HG02938 (cell line): ENCODE measurements at regions not wholly inside any gene's neighbourhood (a gene's known extent, or its start where the extent isn't known, plus 50 kb on each side); places are given as distances from the start of the nearest gene placed in this dataset.
"Not testable (repeated sequence)": the region's sequence is repeated elsewhere in the genome, so short reads cannot be mapped to it uniquely, and the experiment has no call there.

Source experiments
- ATAC-seq: cut with Tn5 transposase; IDR thresholded peaks from one replicate; pipeline ENCODE4 v1.9.1; 2021; ENCODE audit warnings: mild to moderate bottlenecking, moderate library complexity; ENCODE audit not compliant: unreplicated experiment

DNA sequence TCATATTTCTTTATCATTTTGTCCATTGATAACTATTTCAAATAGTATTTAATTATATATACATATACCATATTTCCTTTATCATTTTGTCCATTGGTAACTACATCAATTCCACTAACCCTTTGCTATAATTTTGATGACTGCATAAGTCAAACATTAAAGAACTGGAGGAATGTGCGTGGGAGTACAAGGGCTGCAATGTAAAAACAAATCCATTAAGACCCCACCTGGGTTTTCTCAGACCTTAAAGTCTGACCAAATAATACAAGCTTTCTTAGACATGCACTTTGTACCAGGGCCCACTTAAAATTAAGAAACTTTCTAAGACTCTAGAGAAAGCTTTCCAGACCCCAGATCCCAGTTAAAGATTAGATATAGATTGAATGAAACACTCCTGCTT lies 1622.4 kb upstream of the PCDH10 start:
- ATAC-seq, result no peak

DNA sequence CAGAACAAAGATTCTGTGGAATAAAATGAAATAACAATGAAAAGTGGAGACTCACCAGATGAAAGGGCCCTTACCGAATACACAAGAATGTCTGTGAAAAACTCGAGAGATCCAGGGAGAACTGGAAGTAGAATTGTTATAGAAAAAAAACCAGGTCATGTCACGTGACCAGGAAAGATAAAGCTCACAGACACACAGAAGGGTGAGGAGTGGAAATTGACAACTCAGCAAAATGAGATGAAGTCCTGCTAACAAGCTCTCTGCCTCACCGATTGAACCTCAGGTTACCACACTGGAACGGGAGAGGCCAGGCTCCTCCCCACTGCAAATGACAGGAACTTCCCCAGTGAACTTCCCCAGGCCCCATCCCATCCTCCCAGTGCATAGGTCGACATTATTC lies 1618.0 kb upstream of the PCDH10 start:
- no peak for ATAC-seq

DNA sequence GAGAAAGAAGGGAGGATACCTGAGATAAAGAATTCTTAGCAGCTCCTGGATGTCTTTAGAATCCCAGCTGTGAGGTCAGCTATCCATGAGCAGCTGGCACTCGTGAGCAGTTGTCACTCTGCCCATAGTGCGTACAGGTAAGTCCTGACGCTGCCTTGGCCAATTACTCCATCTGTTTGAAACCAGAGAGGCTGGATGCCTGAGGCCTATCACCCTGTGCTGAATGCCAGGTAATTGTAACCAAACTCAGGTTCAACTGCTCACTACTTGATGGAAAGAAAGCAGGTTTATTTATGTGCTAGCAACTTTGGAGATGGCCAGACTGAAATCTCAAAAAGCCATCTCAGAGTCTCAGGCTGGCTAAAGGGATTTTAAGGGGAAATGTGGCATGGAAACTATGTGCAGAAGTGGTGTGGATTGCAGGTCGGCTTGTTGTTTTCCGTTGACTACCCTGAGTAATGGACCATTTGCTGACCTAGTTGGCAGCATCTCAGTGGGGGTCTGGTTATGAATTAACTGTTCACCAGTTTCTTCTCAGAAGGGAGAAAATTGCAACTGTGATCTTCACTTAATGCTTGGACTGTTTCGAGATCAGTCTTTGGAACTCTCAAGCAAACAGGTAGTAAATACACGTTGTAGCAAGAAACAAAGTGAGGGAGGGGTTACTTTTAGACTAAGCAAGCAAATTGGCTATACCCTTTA lies 1614.0 kb upstream of the PCDH10 start:
- no peak for ATAC-seq

- ATAC-seq, result no peak
Measured at GRCh38 chr4:131540256-131540655, 1608.8 kb upstream of the PCDH10 start.

- ATAC-seq, result peak; percentile 87
Measured at GRCh38 chr4:131547506-131547981, 1601.5 kb upstream of the PCDH10 start.

DNA sequence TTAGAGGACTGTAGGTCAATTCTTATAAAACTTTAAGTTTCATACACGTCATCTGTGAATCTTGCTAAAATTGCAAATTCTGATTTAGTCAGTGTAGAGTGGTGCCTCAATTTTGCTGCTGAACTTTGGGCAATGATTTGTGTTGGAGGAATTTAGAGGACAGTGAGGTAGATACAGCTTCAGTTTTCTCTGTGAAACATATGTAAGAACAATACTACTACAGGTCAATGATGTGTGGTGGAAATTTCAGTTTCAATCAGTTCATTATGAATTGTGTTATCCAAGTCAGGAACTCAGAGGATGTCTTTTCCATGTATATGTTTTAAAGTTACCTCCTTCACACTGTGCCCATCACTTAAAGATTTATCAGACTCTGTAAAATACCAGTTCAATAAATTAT lies 1597.8 kb upstream of the PCDH10 start:
- ATAC-seq, result peak; percentile 36

GRCh38 chr4:131566026-131566425 lies 1583.1 kb upstream of the PCDH10 start:
- ATAC-seq, result no peak

- ATAC-seq, result no peak
Measured at GRCh38 chr4:131584587-131584986, 1564.5 kb upstream of the PCDH10 start.

GRCh38 chr4:131595140-131595539 lies 1554.0 kb upstream of the PCDH10 start:
- no peak for ATAC-seq

- ATAC-seq, result no peak
Measured at GRCh38 chr4:131603705-131604104, 1545.4 kb upstream of the PCDH10 start.

- ATAC-seq, result no peak
Measured at GRCh38 chr4:131609039-131609438, 1540.1 kb upstream of the PCDH10 start.

DNA sequence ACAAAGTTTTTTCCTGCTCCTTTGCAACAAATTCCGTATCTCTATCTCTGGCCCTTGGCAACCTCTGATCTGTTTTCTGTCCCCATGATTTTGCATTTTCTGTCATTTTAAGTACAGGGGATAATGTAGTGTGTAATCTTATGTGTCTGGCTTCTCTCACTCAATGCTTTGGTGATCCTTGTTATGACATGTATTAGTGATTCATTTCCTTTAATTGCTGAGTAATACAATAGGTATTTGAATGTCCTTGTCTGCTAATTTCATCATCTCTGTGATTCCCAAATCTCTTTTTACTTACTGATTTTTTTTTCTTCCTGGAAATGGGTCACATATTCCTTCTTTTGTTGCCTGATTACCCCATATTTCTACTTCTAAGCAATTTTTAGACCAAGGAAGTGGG lies 1538.6 kb upstream of the PCDH10 start:
- not testable (repeated sequence) for ATAC-seq

- ATAC-seq, result peak; percentile 56
Measured at GRCh38 chr4:131613086-131613823, 1535.8 kb upstream of the PCDH10 start.

- peak; percentile 98 for ATAC-seq
Measured at GRCh38 chr4:131613824-131614216, 1535.3 kb upstream of the PCDH10 start.

DNA sequence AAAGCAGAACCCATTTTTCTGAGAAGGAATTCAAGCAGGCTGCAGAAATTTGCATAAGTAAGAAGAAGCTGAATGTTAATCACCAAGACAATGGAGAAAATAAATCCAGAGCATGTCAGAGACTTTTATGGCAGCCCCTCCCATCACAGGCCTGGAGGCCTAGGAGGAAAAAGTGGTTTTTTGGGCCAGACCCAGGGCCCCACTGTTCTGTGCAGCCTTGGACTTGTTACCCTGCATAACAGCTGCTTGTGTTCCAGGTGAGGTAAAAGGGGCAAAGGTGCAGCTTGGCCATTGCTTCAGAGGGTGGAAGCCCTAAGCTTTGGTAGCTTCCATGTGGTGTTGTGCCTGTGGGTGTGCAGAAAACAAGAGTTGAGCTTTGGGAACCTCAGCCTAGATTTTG lies 1516.2 kb upstream of the PCDH10 start:
- no peak for ATAC-seq

DNA sequence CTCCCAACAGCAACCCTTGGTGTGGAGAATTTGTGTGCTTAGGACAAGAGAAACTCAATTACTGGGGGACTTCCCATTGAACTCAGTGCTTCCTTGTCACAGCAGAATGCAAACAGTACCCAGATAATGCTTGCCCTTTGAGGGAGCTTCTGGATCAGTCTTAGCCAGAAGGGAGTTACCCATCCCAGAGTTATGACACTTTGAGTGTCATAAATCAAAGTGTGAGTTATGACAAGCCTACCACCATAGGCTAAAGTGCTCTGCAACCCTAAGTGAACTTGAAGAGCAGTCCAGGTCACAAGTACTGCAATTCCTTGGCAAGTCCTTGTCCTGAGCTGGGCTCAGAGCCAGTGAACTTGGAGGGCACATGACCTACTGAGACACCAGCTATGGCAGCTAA lies 1513.9 kb upstream of the PCDH10 start:
- no peak for ATAC-seq

DNA sequence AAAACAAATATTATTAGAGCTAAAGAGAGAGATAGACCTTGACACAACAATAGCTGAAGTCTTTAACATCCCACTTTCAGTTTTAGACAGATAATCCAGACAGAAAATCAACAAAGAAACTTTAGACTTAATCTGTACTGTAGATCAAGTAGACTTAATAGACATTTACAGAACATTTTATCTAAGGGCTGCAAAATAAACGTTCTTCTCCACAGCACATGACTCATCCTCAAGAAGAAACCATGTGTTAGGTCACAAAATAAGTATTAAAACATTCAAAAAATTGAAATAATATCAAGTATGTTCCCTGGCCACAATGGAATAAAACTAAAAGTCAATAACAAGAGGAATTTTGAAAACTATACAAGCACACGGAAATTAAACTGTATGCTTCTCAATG lies 1510.3 kb upstream of the PCDH10 start:
- no peak for ATAC-seq

DNA sequence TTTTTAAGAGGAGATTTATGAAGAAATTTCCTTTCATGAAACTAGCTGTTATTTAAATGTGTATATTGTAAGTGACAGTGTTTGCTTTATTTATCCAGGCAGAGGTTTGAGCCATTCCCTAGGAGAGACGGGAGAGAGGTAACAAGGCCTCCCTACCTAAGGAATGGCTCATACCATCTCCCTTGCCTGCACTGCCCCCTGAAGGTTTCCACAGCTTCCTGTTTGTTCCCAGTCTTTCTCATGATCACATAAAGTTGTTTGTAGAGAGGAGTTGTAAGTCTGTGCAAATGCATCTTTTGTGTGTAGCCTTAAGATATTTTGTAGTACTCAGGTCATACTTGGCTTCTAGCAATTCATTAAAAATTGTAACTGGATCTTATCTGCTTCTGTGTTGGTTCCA lies 1504.5 kb upstream of the PCDH10 start:
- ATAC-seq, result no peak

DNA sequence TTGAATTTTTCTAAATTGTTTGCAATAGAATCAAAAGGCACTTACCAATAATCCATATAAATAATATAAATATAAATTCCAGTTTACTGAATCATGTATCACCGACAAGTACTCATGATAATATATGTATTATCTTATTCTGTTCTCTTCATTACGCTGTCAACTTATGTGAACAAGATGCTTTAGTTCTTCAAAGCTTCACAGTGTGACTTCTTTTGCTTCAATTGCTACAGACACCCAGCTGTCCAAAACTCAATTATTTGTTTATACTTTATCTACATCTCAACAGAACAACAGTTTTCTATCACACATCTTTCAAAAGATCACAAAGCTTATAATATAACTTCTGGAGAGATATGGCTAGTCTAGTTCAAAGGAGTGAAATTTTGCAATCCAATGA lies 1499.9 kb upstream of the PCDH10 start:
- ATAC-seq, result no peak

DNA sequence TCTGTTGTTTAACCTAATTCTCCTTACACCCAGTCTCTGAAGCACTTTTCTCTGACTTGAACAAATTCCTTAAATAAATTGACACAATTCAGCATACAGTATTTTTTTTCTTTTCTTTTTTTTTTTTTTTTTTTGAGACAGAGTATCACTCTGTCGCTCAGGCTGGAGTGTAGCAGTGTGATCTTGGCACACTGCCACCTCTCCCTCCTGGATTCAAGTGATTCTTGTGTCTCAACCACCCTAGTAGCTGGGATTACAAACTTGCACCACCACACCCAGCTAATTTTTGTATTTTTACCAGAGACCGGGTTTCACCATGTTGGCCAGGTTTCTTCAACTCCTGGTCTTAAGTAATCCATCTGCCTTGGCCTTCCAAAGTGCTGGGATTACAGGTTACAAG lies 1498.1 kb upstream of the PCDH10 start:
- no peak for ATAC-seq

- ATAC-seq, result not testable (repeated sequence)
Measured at GRCh38 chr4:131683314-131683713, 1465.8 kb upstream of the PCDH10 start.

DNA sequence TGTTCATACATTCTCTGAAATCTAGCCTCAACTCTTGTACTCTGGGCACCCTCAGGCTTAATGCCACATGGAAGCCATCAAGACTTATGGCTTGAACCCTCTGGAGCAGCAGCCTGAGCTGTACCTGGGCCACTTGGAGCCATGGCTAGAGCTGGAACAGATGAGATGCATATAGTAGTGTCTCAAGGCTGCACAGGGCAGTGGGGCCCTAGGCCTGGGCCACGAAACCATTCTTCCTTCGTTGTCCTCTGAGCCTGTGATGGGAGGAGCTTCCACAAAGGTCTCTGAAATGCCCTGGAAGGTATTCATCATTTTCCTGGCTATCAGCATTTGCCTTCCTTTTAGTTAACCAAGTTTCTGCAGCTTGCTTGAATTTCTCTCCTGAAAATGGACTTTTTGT lies 1427.2 kb upstream of the PCDH10 start:
- no peak for ATAC-seq
